Neural crest cell (in vitro differentiated cells): ENCODE measurements at regions not wholly inside any gene's neighbourhood (a gene's known extent, or its start where the extent isn't known, plus 50 kb on each side); places are given as distances from the start of the nearest gene placed in this dataset. TPM values are rescaled to one million over a fixed set of nuclear protein-coding genes. Genes with fewer than 3 reads are reported as not detected.

Source experiments
- DNase-seq: peaks from one replicate; pipeline ENCODE4 v3.0.0; 2021; ENCODE audit warnings: low read depth, mixed read lengths, low spot score
- H3K27ac Mint-ChIP-seq: one replicate; pipeline ENCODE4 v1.8.0; 2021; ENCODE audit warnings: mild to moderate bottlenecking, mixed read lengths; ENCODE audit not compliant: unreplicated experiment
- H3K27me3 Mint-ChIP-seq: 2 replicates; pipeline ENCODE4 v1.8.0; 2021; ENCODE audit warnings: low read depth, mild to moderate bottlenecking, mixed read lengths
- H3K36me3 Mint-ChIP-seq: 2 replicates; pipeline ENCODE4 v1.8.0; 2021; ENCODE audit warnings: low read depth, mild to moderate bottlenecking, mixed read lengths
- H3K4me1 Mint-ChIP-seq: 2 replicates; pipeline ENCODE4 v1.8.0; 2021; ENCODE audit warnings: mixed read lengths
- H3K4me3 Mint-ChIP-seq: one replicate; pipeline ENCODE4 v1.8.0; 2021; ENCODE audit warnings: mild to moderate bottlenecking, mixed read lengths
- H3K9me3 Mint-ChIP-seq: 2 replicates; pipeline ENCODE4 v1.8.0; 2021; ENCODE audit warnings: mixed read lengths
- CTCF ChIP-seq: fragments of 200-600 bp; sonication (generic); conservative IDR thresholded peaks from 2 replicates; pipeline ENCODE4 v1.5.0; 2021; ENCODE audit warnings: antibody characterized with exemption, mild to moderate bottlenecking
- microRNA-seq: library from miRNA; unstranded; fragments of <30 nt; microRNA quantifications from one replicate; pipeline ENCODE4, GENCODE V29; 2020

- Mint-ChIP-seq H3K4me1 (no peaks in the 10 kb centered on the region), H3K27ac (no peak overlapping the region), H3K27me3 (peaks cover 19% of the 10 kb centered on the region), H3K36me3 (no peaks in the 10 kb centered on the region), H3K4me3 (no peak overlapping the region), H3K9me3 (no peaks in the 10 kb centered on the region)
- no peak for TF ChIP-seq CTCF
- DNase-seq: no peak
Observed at GRCh38 chr20:62591591-62591990, 50.7 kb upstream of the SLCO4A1 start.

Small RNAs in the stretch of these regions (microRNA-seq; reads per million reads assigned to microRNA genes)
- not detected for gene MIR1-1
- gene MIR133A2: not detected
